T-cell (primary cell): ENCODE measurements at regions not wholly inside any gene's neighbourhood (a gene's known extent, or its start where the extent isn't known, plus 50 kb on each side); places are given as distances from the start of the nearest gene placed in this dataset.
"Not testable (repeated sequence)": the region's sequence is repeated elsewhere in the genome, so short reads cannot be mapped to it uniquely, and the experiment has no call there.

Experiments
- ATAC-seq, 4 experiments: fragments of 200-7000 bp in 3 of 4; fragments of 150-1000 bp in 1 of 4; cut with Tn5 transposase; replicated peaks in 1 of 4; 1 replicate in 3 of 4; 2 replicates in 1 of 4; pipeline ENCODE4 v1.10.0; 2021; ENCODE audit warnings: moderate library complexity in 3 of 4, mild to moderate bottlenecking in 2 of 4, moderate number of reproducible peaks in 1 of 4
- CTCF ChIA-PET, 2 donors: fragments of 300-600 bp; sonication (Branson Sonifier 250); formaldehyde crosslinking; loops; one replicate each; lab custom pipeline; 2022; ENCODE audit warnings: antibody characterized with exemption in 2 of 2; lab: Charles Lee
- POLR2A ChIA-PET, 2 donors: fragments of 300-600 bp; sonication (Branson Sonifier 250); formaldehyde crosslinking; loops; one replicate each; lab custom pipeline; 2022; ENCODE audit warnings: antibody characterized with exemption in 2 of 2; lab: Charles Lee
- DNase-seq, 35 experiments: peaks; one replicate each; pipeline versions ENCODE4 v3.0.0 to v3.0.0-alpha.2; 2013 to 2023
- H3K27ac ChIP-seq: one replicate; pipeline ENCODE4 v1.5.1; 2013; ENCODE audit warnings: low read length
- H3K27me3 ChIP-seq, 2 experiments: replicated peaks in 1 of 2; 1 replicate in 1 of 2; 2 replicates in 1 of 2; pipeline versions ENCODE4 v1.6.1 to v1.7.0; 2013; ENCODE audit warnings: low read length in 1 of 2, mixed read lengths in 1 of 2; ENCODE audit not compliant: control insufficient read depth in 2 of 2, insufficient read depth in 2 of 2; ENCODE audit errors: extremely low read depth in 1 of 2
- H3K36me3 ChIP-seq, 2 donors: 1 replicate in 1 of 2; 2 replicates in 1 of 2; pipeline versions ENCODE4 v1.6.1 to v1.7.0; 2013; ENCODE audit warnings: low read length in 1 of 2; ENCODE audit not compliant: control insufficient read depth in 2 of 2, insufficient read depth in 1 of 2; ENCODE audit errors: extremely low read depth in 1 of 2
- H3K4me1 ChIP-seq, 2 experiments: 1 replicate in 1 of 2; 2 replicates in 1 of 2; pipeline versions ENCODE4 v1.6.1 to v1.7.0; 2013; ENCODE audit warnings: low read length in 2 of 2, mixed read lengths in 1 of 2; ENCODE audit not compliant: insufficient read depth in 2 of 2, control insufficient read depth in 1 of 2; ENCODE audit errors: extremely low read depth in 1 of 2
- H3K4me3 ChIP-seq, 2 donors: 1 replicate in 1 of 2; 2 replicates in 1 of 2; pipeline versions ENCODE4 v1.5.1 to v1.7.0; 2013; ENCODE audit warnings: mild to moderate bottlenecking in 2 of 2, low read length in 1 of 2, moderate library complexity in 1 of 2; ENCODE audit not compliant: control insufficient read depth in 1 of 2; ENCODE audit errors: extremely low read depth in 1 of 2
- H3K9me3 ChIP-seq: 2 replicates; pipeline ENCODE4 v1.7.0; 2013
- H3K27ac Mint-ChIP-seq, 2 donors: one replicate each; pipeline ENCODE4 v1.8.0; 2020 to 2021; ENCODE audit warnings: mild to moderate bottlenecking in 2 of 2, mixed read lengths in 2 of 2
- H3K27me3 Mint-ChIP-seq, 2 donors: one replicate each; pipeline ENCODE4 v1.8.0; 2021 to 2022; ENCODE audit warnings: mixed read lengths in 2 of 2
- H3K36me3 Mint-ChIP-seq: one replicate; pipeline ENCODE4 v1.8.0; 2021; ENCODE audit warnings: mixed read lengths
- H3K4me1 Mint-ChIP-seq, 3 donors: one replicate each; pipeline ENCODE4 v1.8.0; 2020 to 2022; ENCODE audit warnings: mixed read lengths in 3 of 3, mild to moderate bottlenecking in 1 of 3
- H3K4me3 Mint-ChIP-seq, 3 donors: one replicate each; pipeline ENCODE4 v1.8.0; 2020 to 2022; ENCODE audit warnings: mild to moderate bottlenecking in 3 of 3, mixed read lengths in 3 of 3, moderate library complexity in 3 of 3
- H3K9me3 Mint-ChIP-seq, 3 donors: one replicate each; pipeline ENCODE4 v1.8.0; 2020 to 2022; ENCODE audit warnings: mixed read lengths in 3 of 3
- WGBS: methylation state at CpG from one replicate; pipeline ENCODE4 v1.1.5; 2013; ENCODE audit warnings: missing lambda C conversion rate; ENCODE audit not compliant: insufficient coverage; 5-methylcytosine and 5-hydroxymethylcytosine counted together

- Mint-ChIP-seq H3K27ac (peak overlapping the region; percentile 90 to 91), H3K4me1 (peaks cover 11 to 23% (median 19%) of the 10 kb centered on the region in 3 donors), H3K36me3 (peaks cover 39% of the 10 kb centered on the region), H3K27me3 (no peaks in the 10 kb centered on the region), H3K9me3 (no peaks in the 10 kb centered on the region), H3K4me3 (peak overlapping the region; percentile 76 to 85 (median 77))
- DNase-seq (no peak), ATAC-seq (peak in 2 of 4 experiments; percentile 17 to 22)
- Histone ChIP-seq H3K4me3 (peak overlapping the region in 1 of 2 donors; percentile 53), H3K27ac (no peak overlapping the region), H3K9me3 (no peaks in the 10 kb centered on the region), H3K4me1 (peaks cover 5 to 7% of the 10 kb centered on the region in 2 experiments), H3K36me3 (peaks cover 10 to 24% of the 10 kb centered on the region in 2 donors), H3K27me3 (no peaks in the 10 kb centered on the region)
- POLR2A ChIA-PET: no interaction called here
- CTCF ChIA-PET: interaction anchor here in 1 of 2 donors (1.1 kb wide), 1 partner anchor 28 kb away, joined by 3 read pairs; no protein-coding TSS in a partner anchor
- 80% methylated on average over 1 of the region's 5 CpGs for WGBS
Observed at GRCh38 chr21:36260802-36261201, 59.2 kb upstream of the MORC3 start.

- POLR2A ChIA-PET: interaction anchor here (0.6 to 0.8 kb wide), 2 partner anchors 9 to 69 kb away, joined by 5 to 14 read pairs; no protein-coding TSS in a partner anchor
- peaks cover 11 to 22% (median 19%) of the 10 kb centered on the region in 3 donors for H3K4me1 Mint-ChIP-seq
- Histone ChIP-seq H3K36me3 (peaks cover 9 to 22% of the 10 kb centered on the region in 2 donors), H3K27ac (no peak overlapping the region), H3K4me1 (peaks cover 5 to 7% of the 10 kb centered on the region in 2 experiments), H3K9me3 (no peaks in the 10 kb centered on the region), H3K4me3 (no peak overlapping the region), H3K27me3 (no peaks in the 10 kb centered on the region)
- CTCF ChIA-PET: interaction anchor here (0.6 to 1.1 kb wide), 6 partner anchors 8 to 145 kb away, joined by 3 to 9 read pairs (median 6); partner anchors contain the start of gene MORC3 (in 1 of the 2)
- peaks cover 37% of the 10 kb centered on the region for H3K36me3 Mint-ChIP-seq
- ATAC-seq: no peak
- H3K27ac Mint-ChIP-seq: no peak overlapping the region
- H3K4me3 Mint-ChIP-seq: no peak overlapping the region
- WGBS: 100% methylated on average over 2 of the region's 5 CpGs
- no peaks in the 10 kb centered on the region for H3K27me3 Mint-ChIP-seq
- H3K9me3 Mint-ChIP-seq: no peaks in the 10 kb centered on the region
- DNase-seq: no peak
Observed at GRCh38 chr21:36261459-36261858, 58.5 kb upstream of the MORC3 start.

GRCh38 chr21:36263797-36264196, 56.2 kb upstream of the MORC3 start:
- Mint-ChIP-seq H3K27ac (no peak overlapping the region), H3K9me3 (no peaks in the 10 kb centered on the region), H3K4me3 (no peak overlapping the region), H3K4me1 (peaks cover 11 to 19% (median 14%) of the 10 kb centered on the region in 3 donors), H3K27me3 (no peaks in the 10 kb centered on the region), H3K36me3 (peaks cover 35% of the 10 kb centered on the region)
- Histone ChIP-seq H3K27ac (no peak overlapping the region), H3K36me3 (peaks cover 4 to 18% of the 10 kb centered on the region in 2 donors), H3K4me1 (peaks cover 5 to 7% of the 10 kb centered on the region in 2 experiments), H3K27me3 (no peaks in the 10 kb centered on the region), H3K4me3 (no peak overlapping the region), H3K9me3 (no peaks in the 10 kb centered on the region)
- DNase-seq: no peak
- ChIA-PET CTCF (interaction anchor here in 1 of 2 donors (0.7 kb wide), 2 partner anchors 10 to 13 kb away, joined by 4 read pairs; no protein-coding TSS in a partner anchor), POLR2A (interaction anchor here in 1 of 2 donors (0.6 kb wide), 1 partner anchor 90 kb away, joined by 4 read pairs; no protein-coding TSS in a partner anchor)
- WGBS: no CpG with 5 or more reads among the region's 8 CpGs
- ATAC-seq: no peak

- ChIA-PET POLR2A (no interaction called here), CTCF (interaction anchor here in 1 of 2 donors (0.9 kb wide), 1 partner anchor 58 kb away, joined by 3 read pairs; no protein-coding TSS in a partner anchor)
- Histone ChIP-seq H3K4me3 (no peak overlapping the region), H3K27me3 (no peaks in the 10 kb centered on the region), H3K9me3 (no peaks in the 10 kb centered on the region), H3K4me1 (peaks cover 0 to 2% of the 10 kb centered on the region in 2 experiments), H3K36me3 (peaks cover 4 to 24% of the 10 kb centered on the region in 2 donors), H3K27ac (no peak overlapping the region)
- Mint-ChIP-seq H3K4me3 (no peak overlapping the region), H3K27ac (no peak overlapping the region), H3K9me3 (no peaks in the 10 kb centered on the region), H3K36me3 (peaks cover 39% of the 10 kb centered on the region), H3K27me3 (no peaks in the 10 kb centered on the region), H3K4me1 (peaks cover 4 to 6% (median 5%) of the 10 kb centered on the region in 3 donors)
- WGBS: 89% methylated on average over 5 of the region's 9 CpGs
- ATAC-seq (no peak), DNase-seq (no peak)
Observed at GRCh38 chr21:36265431-36265830, 54.6 kb upstream of the MORC3 start.

GRCh38 chr21:36267828-36268227, 52.2 kb upstream of the MORC3 start:
- H3K9me3 Mint-ChIP-seq, H3K4me3 Mint-ChIP-seq, DNase-seq, POLR2A ChIA-PET, H3K4me3 ChIP-seq, H3K9me3 ChIP-seq, CTCF ChIA-PET, H3K4me1 Mint-ChIP-seq, ATAC-seq, H3K4me1 ChIP-seq, H3K27me3 ChIP-seq, H3K27ac ChIP-seq, H3K27me3 Mint-ChIP-seq: not testable (repeated sequence)
- Mint-ChIP-seq H3K27ac (peak overlapping the region in 1 of 2 donors; percentile 48), H3K36me3 (peaks cover 35% of the 10 kb centered on the region)
- whole genome bisulfite sequencing: 91% methylated on average over 4 of the region's 6 CpGs
- peaks cover 4 to 25% of the 10 kb centered on the region in 2 donors for H3K36me3 ChIP-seq

GRCh38 chr21:36268264-36268663, 51.7 kb upstream of the MORC3 start:
- CTCF ChIA-PET, H3K9me3 Mint-ChIP-seq, H3K27me3 ChIP-seq, H3K4me3 ChIP-seq, H3K27ac ChIP-seq, ATAC-seq, H3K4me1 ChIP-seq, H3K27ac Mint-ChIP-seq, DNase-seq, H3K4me3 Mint-ChIP-seq, H3K4me1 Mint-ChIP-seq, H3K9me3 ChIP-seq, H3K27me3 Mint-ChIP-seq, POLR2A ChIA-PET: not testable (repeated sequence)
- WGBS: 88% methylated on average over 1 of the region's 4 CpGs
- peaks cover 33% of the 10 kb centered on the region for H3K36me3 Mint-ChIP-seq
- peaks cover 4 to 25% of the 10 kb centered on the region in 2 donors for H3K36me3 ChIP-seq
